H9 (cell line): ENCODE measurements at regions not wholly inside any gene's neighbourhood (a gene's known extent, or its start where the extent isn't known, plus 50 kb on each side); places are given as distances from the start of the nearest gene placed in this dataset.

ENCODE experiments used
- DNase-seq: peaks from one replicate; pipeline ENCODE4 v3.0.0-alpha.2; 2017
- H2AFZ ChIP-seq: one replicate; pipeline ENCODE4 v1.6.1; 2013; ENCODE audit warnings: mild to moderate bottlenecking, low read length, control low read depth, moderate library complexity
- H2AK5ac ChIP-seq: 2 replicates; pipeline ENCODE4 v1.6.1; 2013; ENCODE audit warnings: low read length, control low read depth, mixed read lengths; ENCODE audit not compliant: insufficient read length
- H2BK120ac ChIP-seq: one replicate; pipeline ENCODE4 v1.6.1; 2013; ENCODE audit warnings: low read depth, mild to moderate bottlenecking, low read length, control low read depth, inconsistent platforms; ENCODE audit not compliant: poor library complexity, severe bottlenecking
- H2BK12ac ChIP-seq: 2 replicates; pipeline ENCODE4 v1.6.1; 2013; ENCODE audit warnings: low read length, control low read depth, mixed read lengths, low read depth; ENCODE audit not compliant: insufficient read length
- H2BK15ac ChIP-seq: 2 replicates; pipeline ENCODE4 v1.6.1; 2013; ENCODE audit warnings: low read depth, low read length, control low read depth
- H2BK20ac ChIP-seq: one replicate; pipeline ENCODE4 v1.6.1; 2013; ENCODE audit warnings: low read depth, mild to moderate bottlenecking, low read length, control low read depth, inconsistent platforms; ENCODE audit not compliant: poor library complexity, severe bottlenecking
- H2BK5ac ChIP-seq: 2 replicates; pipeline ENCODE4 v1.6.1; 2013; ENCODE audit warnings: low read length, control low read depth, mixed read lengths; ENCODE audit not compliant: insufficient read length
- H3K14ac ChIP-seq: 2 replicates; pipeline ENCODE4 v1.6.1; 2013; ENCODE audit warnings: low read length, control low read depth; ENCODE audit not compliant: insufficient read depth
- H3K18ac ChIP-seq: 2 replicates; pipeline ENCODE4 v1.6.1; 2013; ENCODE audit warnings: low read depth, mild to moderate bottlenecking, mixed read lengths, low read length, control low read depth; ENCODE audit not compliant: insufficient read length
- H3K23ac ChIP-seq: 2 replicates; pipeline ENCODE4 v1.6.1; 2013; ENCODE audit warnings: low read length, control low read depth, mixed read lengths, low read depth; ENCODE audit not compliant: insufficient read length
- H3K23me2 ChIP-seq: 2 replicates; pipeline ENCODE4 v1.6.1; 2013; ENCODE audit warnings: low read depth, mild to moderate bottlenecking, mixed read lengths, low read length, control low read depth; ENCODE audit not compliant: insufficient read length, poor library complexity, severe bottlenecking
- H3K27ac ChIP-seq: 2 replicates; pipeline ENCODE4 v1.5.1; 2013; ENCODE audit warnings: low read length, control low read depth, mixed read lengths, low read depth; ENCODE audit not compliant: insufficient read length
- H3K27me3 ChIP-seq: 2 replicates; pipeline ENCODE4 v1.6.1; 2013; ENCODE audit warnings: low read length, control low read depth, inconsistent platforms; ENCODE audit not compliant: insufficient read depth
- H3K4ac ChIP-seq: 2 replicates; pipeline ENCODE4 v1.6.1; 2013; ENCODE audit warnings: low read depth, mild to moderate bottlenecking, control low read depth, inconsistent platforms, low read length, moderate library complexity
- H3K4me1 ChIP-seq: 2 replicates; pipeline ENCODE4 v1.6.1; 2013; ENCODE audit warnings: low read length, control low read depth, inconsistent platforms; ENCODE audit not compliant: insufficient read depth
- H3K4me2 ChIP-seq: 2 replicates; pipeline ENCODE4 v1.6.1; 2013; ENCODE audit warnings: low read length, control low read depth, mixed read lengths; ENCODE audit not compliant: insufficient read length, insufficient read depth
- H3K56ac ChIP-seq: 2 replicates; pipeline ENCODE4 v1.6.1; 2013; ENCODE audit warnings: low read depth, mild to moderate bottlenecking, mixed read lengths, low read length, control low read depth; ENCODE audit not compliant: insufficient read length
- H3K79me1 ChIP-seq: 2 replicates; pipeline ENCODE4 v1.6.1; 2013; ENCODE audit warnings: low read depth, mild to moderate bottlenecking, moderate library complexity, low read length, control low read depth, inconsistent platforms; ENCODE audit not compliant: insufficient read depth, poor library complexity, severe bottlenecking
- H3K79me2 ChIP-seq: 2 replicates; pipeline ENCODE4 v1.6.1; 2013; ENCODE audit warnings: low read length, control low read depth, inconsistent platforms; ENCODE audit not compliant: insufficient read depth
- H3K9ac ChIP-seq: 2 replicates; pipeline ENCODE4 v1.6.1; 2013; ENCODE audit warnings: low read length, control low read depth, mixed read lengths; ENCODE audit not compliant: insufficient read length; ENCODE audit errors: extremely low read depth
- H3K9me3 ChIP-seq: one replicate; pipeline ENCODE4 v1.6.1; 2013; ENCODE audit warnings: low read depth, low read length, inconsistent platforms; ENCODE audit not compliant: control insufficient read depth
- H3T11ph ChIP-seq: one replicate; pipeline ENCODE4 v1.6.1; 2013; ENCODE audit warnings: mild to moderate bottlenecking, low read length, control low read depth, inconsistent platforms
- H4K20me1 ChIP-seq: one replicate; pipeline ENCODE4 v1.6.1; 2013; ENCODE audit not compliant: control insufficient read depth, insufficient read length, insufficient read depth
- H4K5ac ChIP-seq: 2 replicates; pipeline ENCODE4 v1.6.1; 2013; ENCODE audit warnings: low read depth, mild to moderate bottlenecking, mixed read lengths, low read length, control low read depth; ENCODE audit not compliant: insufficient read length
- H4K8ac ChIP-seq: replicated peaks from 2 replicates; pipeline ENCODE4 v1.6.1; 2013; ENCODE audit warnings: low read length, control low read depth, mixed read lengths, low read depth; ENCODE audit not compliant: insufficient read length
- H4K91ac ChIP-seq: 2 replicates; pipeline ENCODE4 v1.6.1; 2013; ENCODE audit warnings: low read depth, mild to moderate bottlenecking, moderate library complexity, mixed read lengths, low read length, control low read depth; ENCODE audit not compliant: insufficient read length
- H3K27ac Mint-ChIP-seq, 3 experiments: 2 replicates in 2 of 3; 3 replicates in 1 of 3; pipeline ENCODE4 v1.8.0; 2020 to 2021; ENCODE audit warnings: mixed read lengths in 3 of 3, mild to moderate bottlenecking in 1 of 3, moderate library complexity in 1 of 3
- H3K27me3 Mint-ChIP-seq: 2 replicates; pipeline ENCODE4 v1.8.0; 2021; ENCODE audit warnings: low read depth, mild to moderate bottlenecking, moderate library complexity, mixed read lengths
- H3K36me3 Mint-ChIP-seq, 3 experiments: 2 replicates in 2 of 3; 3 replicates in 1 of 3; pipeline ENCODE4 v1.8.0; 2020 to 2021; ENCODE audit warnings: low read depth in 3 of 3, mixed read lengths in 3 of 3; ENCODE audit not compliant: insufficient read depth in 1 of 3
- H3K4me1 Mint-ChIP-seq, 2 experiments: 2 replicates each; pipeline ENCODE4 v1.8.0; 2020; ENCODE audit warnings: mixed read lengths in 2 of 2
- H3K4me3 Mint-ChIP-seq, 2 experiments: 2 replicates in 1 of 2; 3 replicates in 1 of 2; pipeline ENCODE4 v1.8.0; 2020 to 2021; ENCODE audit warnings: mild to moderate bottlenecking in 2 of 2, mixed read lengths in 2 of 2, moderate library complexity in 1 of 2
- H3K9me3 Mint-ChIP-seq, 2 experiments: 2 replicates in 1 of 2; 3 replicates in 1 of 2; pipeline ENCODE4 v1.8.0; 2020; ENCODE audit warnings: mild to moderate bottlenecking in 2 of 2, mixed read lengths in 2 of 2, moderate library complexity in 1 of 2
- WGBS: extraction: QIAGEN DNeasy Blood & Tissue Kit; methylation state at CpG from one replicate; pipeline ENCODE4 v1.1.7; 2013; ENCODE audit warnings: missing lambda C conversion rate, low lambda C conversion rate, mixed read lengths; ENCODE audit not compliant: insufficient read length; ENCODE audit errors: extremely low coverage; 5-methylcytosine and 5-hydroxymethylcytosine counted together
- TF ChIP-seq, protein P1 (sequence below): fragments of 200-600 bp; sonication (generic); conservative IDR thresholded peaks from 3 replicates; pipeline ENCODE4 v1.8.0; 2021; ENCODE audit warnings: antibody characterized with exemption, mild to moderate bottlenecking

- no peak overlapping the region for H2BK12ac ChIP-seq
- H2BK120ac ChIP-seq = no peak overlapping the region
- no CpG with 5 or more reads among the region's 5 CpGs for WGBS
- H3K4ac ChIP-seq = no peak overlapping the region
- no peak for DNase-seq
- Mint-ChIP-seq H3K27me3 (peaks cover 3% of the 10 kb centered on the region; the same call in 1 of the 2 replicates), H3K9me3 (no peaks in the 10 kb centered on the region; a peak in 1 of 5 replicates), H3K4me1 (peaks cover 9% of the 10 kb centered on the region in 2 experiments), H3K27ac (no peak overlapping the region), H3K4me3 (no peak overlapping the region), H3K36me3 (no peaks in the 10 kb centered on the region; a peak in 1 of 7 replicates)
- no peak overlapping the region for H3K14ac ChIP-seq
- no peak overlapping the region for H3K23ac ChIP-seq
- no peaks in the 10 kb centered on the region for H3K79me2 ChIP-seq
- no peaks in the 10 kb centered on the region for H3K23me2 ChIP-seq
- no peak overlapping the region for H2AFZ ChIP-seq
- no peak overlapping the region for H3K18ac ChIP-seq
- no peak overlapping the region for H3K56ac ChIP-seq
- no peaks in the 10 kb centered on the region; the same call in 1 of the 2 replicates for H3K27me3 ChIP-seq
- no peak overlapping the region for H2BK5ac ChIP-seq
- H3T11ph ChIP-seq = no peak overlapping the region
- no peak overlapping the region for H2BK15ac ChIP-seq
- H4K5ac ChIP-seq = no peak overlapping the region
- no peak overlapping the region for H2AK5ac ChIP-seq
- H3K4me2 ChIP-seq = no peak overlapping the region
- no peak overlapping the region for H4K91ac ChIP-seq
- H3K79me1 ChIP-seq = no peaks in the 10 kb centered on the region
- no peaks in the 10 kb centered on the region for H3K9me3 ChIP-seq
- H2BK20ac ChIP-seq = no peak overlapping the region
- no peak overlapping the region for H3K9ac ChIP-seq
- H3K27ac ChIP-seq = no peak overlapping the region
- no peak overlapping the region for H4K8ac ChIP-seq
- TF ChIP-seq, protein P1, sequence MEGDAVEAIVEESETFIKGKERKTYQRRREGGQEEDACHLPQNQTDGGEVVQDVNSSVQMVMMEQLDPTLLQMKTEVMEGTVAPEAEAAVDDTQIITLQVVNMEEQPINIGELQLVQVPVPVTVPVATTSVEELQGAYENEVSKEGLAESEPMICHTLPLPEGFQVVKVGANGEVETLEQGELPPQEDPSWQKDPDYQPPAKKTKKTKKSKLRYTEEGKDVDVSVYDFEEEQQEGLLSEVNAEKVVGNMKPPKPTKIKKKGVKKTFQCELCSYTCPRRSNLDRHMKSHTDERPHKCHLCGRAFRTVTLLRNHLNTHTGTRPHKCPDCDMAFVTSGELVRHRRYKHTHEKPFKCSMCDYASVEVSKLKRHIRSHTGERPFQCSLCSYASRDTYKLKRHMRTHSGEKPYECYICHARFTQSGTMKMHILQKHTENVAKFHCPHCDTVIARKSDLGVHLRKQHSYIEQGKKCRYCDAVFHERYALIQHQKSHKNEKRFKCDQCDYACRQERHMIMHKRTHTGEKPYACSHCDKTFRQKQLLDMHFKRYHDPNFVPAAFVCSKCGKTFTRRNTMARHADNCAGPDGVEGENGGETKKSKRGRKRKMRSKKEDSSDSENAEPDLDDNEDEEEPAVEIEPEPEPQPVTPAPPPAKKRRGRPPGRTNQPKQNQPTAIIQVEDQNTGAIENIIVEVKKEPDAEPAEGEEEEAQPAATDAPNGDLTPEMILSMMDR = no peak
- no peaks in the 10 kb centered on the region for H4K20me1 ChIP-seq
- no peaks in the 10 kb centered on the region for H3K4me1 ChIP-seq
Observed at GRCh38 chr13:30103161-30103840, 204.1 kb downstream of the KATNAL1 start.
